Vagina (tissue), 2 donors: ENCODE measurements at regions not wholly inside any gene's neighbourhood (a gene's known extent, or its start where the extent isn't known, plus 50 kb on each side); places are given as distances from the start of the nearest gene placed in this dataset.

Experiments used
- CTCF ChIP-seq, 3 experiments: fragments of 450-650 bp in 2 of 3; fragments of 200-600 bp in 1 of 3; sonication (generic) in 1 of 3; IDR thresholded peaks; one replicate each; pipeline ENCODE4 v1.5.1; 2017 to 2019; ENCODE audit warnings: antibody characterized with exemption in 3 of 3, mild to moderate bottlenecking in 2 of 3, moderate library complexity in 2 of 3
- POLR2A ChIP-seq, 2 donors: fragments of 450-650 bp; IDR thresholded peaks; one replicate each; pipeline ENCODE4 v1.6.1; 2017; ENCODE audit warnings: antibody characterized with exemption in 2 of 2, mild to moderate bottlenecking in 2 of 2, moderate library complexity in 2 of 2
- POLR2AphosphoS5 ChIP-seq, 2 donors: sonication (generic); formaldehyde crosslinking; IDR thresholded peaks; one replicate each; pipeline ENCODE4 v1.9.0; 2017; ENCODE audit warnings: antibody characterized with exemption in 2 of 2, mild to moderate bottlenecking in 2 of 2, low read depth in 1 of 2; ENCODE audit not compliant: insufficient read depth in 1 of 2

- TF ChIP-seq CTCF (IDR thresholded peaks at IDR 0.05) (no peak), POLR2A (IDR thresholded peaks at IDR 0.05) (no peak), POLR2AphosphoS5 (IDR thresholded peaks at IDR 0.05; ENCODE audit: insufficient read depth in 1 of 2, low read depth in 1 of 2) (no peak)
Observed at GRCh38 chr6:30005482-30005881, 55.6 kb upstream of the POLR1H start.
